Smooth muscle cell (in vitro differentiated cells): ENCODE measurements at regions not wholly inside any gene's neighbourhood (a gene's known extent, or its start where the extent isn't known, plus 50 kb on each side); places are given as distances from the start of the nearest gene placed in this dataset.

Source experiments
- DNase-seq: peaks from one replicate; lab custom pipeline; 2025; ENCODE audit not compliant: unreplicated experiment; lab: John Stamatoyannopoulos, UW
- H2AFZ ChIP-seq: fragments of 200-600 bp; sonication (generic); 2 replicates; pipeline ENCODE4 v1.6.0; 2016; ENCODE audit warnings: antibody characterized with exemption, low read depth, mild to moderate bottlenecking
- H3F3A ChIP-seq: fragments of 200-600 bp; sonication (generic); 2 replicates; pipeline ENCODE4 v1.6.0; 2017; ENCODE audit warnings: antibody characterized with exemption, low read depth
- H3K27ac ChIP-seq: fragments of 200-600 bp; sonication (generic); 2 replicates; pipeline ENCODE4 v1.5.1; 2016; ENCODE audit warnings: low read depth, mild to moderate bottlenecking
- H3K27me3 ChIP-seq: fragments of 200-600 bp; sonication (generic); 2 replicates; pipeline ENCODE4 v1.6.1; 2016; ENCODE audit warnings: low read depth, mild to moderate bottlenecking
- H3K36me3 ChIP-seq: fragments of 200-600 bp; sonication (generic); 2 replicates; pipeline ENCODE4 v1.5.1; 2016; ENCODE audit warnings: low read depth
- H3K4me1 ChIP-seq: fragments of 200-600 bp; sonication (generic); 2 replicates; pipeline ENCODE4 v1.5.1; 2016; ENCODE audit warnings: low read depth
- H3K4me2 ChIP-seq: fragments of 200-600 bp; sonication (generic); 2 replicates; pipeline ENCODE4 v1.6.0; 2016; ENCODE audit warnings: mild to moderate bottlenecking
- H3K4me3 ChIP-seq: fragments of 200-600 bp; sonication (generic); 2 replicates; pipeline ENCODE4 v1.5.1; 2016; ENCODE audit warnings: mild to moderate bottlenecking
- H3K79me2 ChIP-seq: fragments of 200-600 bp; sonication (generic); 2 replicates; pipeline ENCODE4 v1.6.0; 2016; ENCODE audit warnings: low read depth, mild to moderate bottlenecking
- H3K9ac ChIP-seq: fragments of 200-600 bp; sonication (generic); 2 replicates; pipeline ENCODE4 v1.6.0; 2016; ENCODE audit warnings: low read depth
- H3K9me3 ChIP-seq: fragments of 200-600 bp; sonication (generic); replicated peaks from 2 replicates; pipeline ENCODE4 v1.5.1; 2016; ENCODE audit warnings: low read depth
- H4K20me1 ChIP-seq: fragments of 200-600 bp; sonication (generic); 2 replicates; pipeline ENCODE4 v1.6.0; 2016; ENCODE audit warnings: low read depth
- WGBS: methylation state at CpG from one replicate; pipeline ENCODE4 v1.1.7; 2016; ENCODE audit warnings: low lambda C conversion rate; 5-methylcytosine and 5-hydroxymethylcytosine counted together
- TF ChIP-seq, protein P1 (sequence below): fragments of 200-600 bp; sonication (generic); IDR thresholded peaks from 2 replicates; pipeline ENCODE4 v1.5.1; 2017; ENCODE audit warnings: borderline replicate concordance, mild to moderate bottlenecking, antibody characterized with exemption; ENCODE audit not compliant: insufficient read depth, poor library complexity, severe bottlenecking

DNA sequence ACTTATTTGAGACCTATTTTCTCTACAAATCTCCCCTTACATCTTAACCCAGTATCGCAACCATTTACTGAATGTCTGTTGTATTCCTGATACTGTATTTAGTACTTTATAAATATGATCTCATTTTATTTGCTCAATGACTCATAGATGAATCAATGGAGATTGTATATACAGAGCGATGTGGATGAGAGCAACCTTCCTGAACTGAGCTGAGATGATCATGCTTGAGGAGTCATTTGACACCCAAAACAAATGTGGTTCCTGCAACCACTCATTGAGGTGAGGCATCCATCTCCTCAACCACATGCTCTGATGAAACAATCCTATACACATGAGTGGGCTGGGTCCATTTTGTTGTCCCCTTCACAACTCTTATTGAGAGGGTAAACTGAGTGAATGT is 250.0 kb downstream of the CDC14C start:
- H3K27me3 ChIP-seq, result no peaks in the 10 kb centered on the region
- H3K36me3 ChIP-seq, result no peaks in the 10 kb centered on the region
- no peaks in the 10 kb centered on the region for H3F3A ChIP-seq
- no peaks in the 10 kb centered on the region for H3K9me3 ChIP-seq
- no peak for DNase-seq
- H3K4me1 ChIP-seq, result no peaks in the 10 kb centered on the region
- H3K79me2 ChIP-seq, result no peaks in the 10 kb centered on the region
- H3K4me3 ChIP-seq, result no peak overlapping the region
- H3K4me2 ChIP-seq, result no peak overlapping the region
- WGBS, result 97% methylated on average over 2 of the region's 2 CpGs
- TF ChIP-seq, protein P1, sequence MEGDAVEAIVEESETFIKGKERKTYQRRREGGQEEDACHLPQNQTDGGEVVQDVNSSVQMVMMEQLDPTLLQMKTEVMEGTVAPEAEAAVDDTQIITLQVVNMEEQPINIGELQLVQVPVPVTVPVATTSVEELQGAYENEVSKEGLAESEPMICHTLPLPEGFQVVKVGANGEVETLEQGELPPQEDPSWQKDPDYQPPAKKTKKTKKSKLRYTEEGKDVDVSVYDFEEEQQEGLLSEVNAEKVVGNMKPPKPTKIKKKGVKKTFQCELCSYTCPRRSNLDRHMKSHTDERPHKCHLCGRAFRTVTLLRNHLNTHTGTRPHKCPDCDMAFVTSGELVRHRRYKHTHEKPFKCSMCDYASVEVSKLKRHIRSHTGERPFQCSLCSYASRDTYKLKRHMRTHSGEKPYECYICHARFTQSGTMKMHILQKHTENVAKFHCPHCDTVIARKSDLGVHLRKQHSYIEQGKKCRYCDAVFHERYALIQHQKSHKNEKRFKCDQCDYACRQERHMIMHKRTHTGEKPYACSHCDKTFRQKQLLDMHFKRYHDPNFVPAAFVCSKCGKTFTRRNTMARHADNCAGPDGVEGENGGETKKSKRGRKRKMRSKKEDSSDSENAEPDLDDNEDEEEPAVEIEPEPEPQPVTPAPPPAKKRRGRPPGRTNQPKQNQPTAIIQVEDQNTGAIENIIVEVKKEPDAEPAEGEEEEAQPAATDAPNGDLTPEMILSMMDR, result no peak
- no peak overlapping the region for H2AFZ ChIP-seq
- H3K9ac ChIP-seq, result no peak overlapping the region
- H4K20me1 ChIP-seq, result no peaks in the 10 kb centered on the region
- no peak overlapping the region for H3K27ac ChIP-seq

DNA sequence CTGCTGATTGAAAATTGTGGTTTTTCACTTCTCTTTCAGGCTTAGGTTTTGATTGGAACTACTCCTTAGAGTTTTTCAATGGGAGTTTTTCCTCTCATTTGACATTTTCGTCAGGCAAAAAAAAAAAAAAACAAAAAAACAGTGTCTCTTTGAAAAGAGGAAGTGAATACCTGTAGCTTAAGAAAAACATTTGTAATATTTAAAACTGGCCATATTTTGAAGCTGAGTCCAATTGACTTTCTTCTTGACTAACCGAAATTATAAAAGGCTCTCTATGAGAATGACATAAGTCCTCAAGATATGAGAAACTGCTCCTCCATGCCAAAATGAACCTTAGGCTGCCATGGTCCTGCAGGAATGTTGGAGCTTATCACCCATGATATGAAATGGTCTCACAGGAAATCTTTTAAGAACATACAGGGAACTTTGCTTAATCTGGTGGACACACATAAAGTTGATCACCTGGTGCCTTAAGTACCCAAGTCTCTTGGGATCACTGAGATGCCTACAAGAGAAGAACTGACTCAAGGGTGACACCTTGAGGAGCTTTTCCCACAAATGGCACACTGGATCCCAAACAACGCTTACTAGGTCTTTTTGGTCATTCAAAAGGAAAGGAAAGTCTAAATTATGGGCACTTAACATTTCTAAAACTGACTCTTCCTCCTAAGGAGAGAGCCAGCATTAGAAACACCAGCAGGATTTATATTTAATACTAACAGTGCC is 263.4 kb downstream of the CDC14C start:
- H3K9me3 ChIP-seq, result no peaks in the 10 kb centered on the region
- H2AFZ ChIP-seq, result no peak overlapping the region
- H3K9ac ChIP-seq, result no peak overlapping the region
- no peaks in the 10 kb centered on the region for H4K20me1 ChIP-seq
- TF ChIP-seq, protein P1, result no peak
- no peak overlapping the region for H3K4me3 ChIP-seq
- H3K27ac ChIP-seq, result no peak overlapping the region
- H3K79me2 ChIP-seq, result no peaks in the 10 kb centered on the region
- no peaks in the 10 kb centered on the region for H3F3A ChIP-seq
- no peaks in the 10 kb centered on the region for H3K36me3 ChIP-seq
- no peaks in the 10 kb centered on the region for H3K4me1 ChIP-seq
- DNase-seq, result no peak
- H3K27me3 ChIP-seq, result no peaks in the 10 kb centered on the region
- H3K4me2 ChIP-seq, result no peak overlapping the region
- WGBS, result 90% methylated on average over 3 of the region's 3 CpGs

DNA sequence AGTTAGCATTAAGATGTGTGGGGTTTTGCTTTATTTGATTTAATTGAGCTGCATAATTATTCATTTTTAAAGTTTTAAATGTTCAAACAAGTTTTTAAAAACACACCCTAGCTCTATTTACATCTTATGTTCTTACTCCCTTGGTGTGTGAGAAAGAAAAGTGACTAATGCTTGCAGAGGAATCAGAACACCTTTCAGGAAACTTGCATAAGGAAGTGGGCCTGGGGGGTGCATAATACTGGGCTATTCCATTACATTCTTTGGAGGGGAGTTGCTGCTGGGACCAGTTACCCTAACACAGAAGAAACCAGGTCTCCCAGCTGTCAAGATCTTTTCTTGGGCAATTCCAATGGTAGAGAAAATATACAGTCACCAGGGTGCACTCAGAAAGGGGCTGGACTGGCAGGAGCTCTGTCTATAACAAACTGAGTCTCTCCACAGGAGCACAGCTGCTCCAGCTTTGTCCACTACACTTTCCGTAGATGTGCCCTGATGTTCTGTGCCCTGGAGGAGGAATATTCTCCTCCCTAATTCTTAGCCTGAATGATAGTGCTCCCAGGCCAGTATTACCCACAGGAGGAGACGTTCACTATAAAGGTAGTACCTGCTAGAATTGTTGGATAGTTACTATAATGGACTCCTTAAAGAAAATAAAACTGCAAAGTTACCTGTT is 304.2 kb downstream of the CDC14C start:
- no peak overlapping the region for H3K27ac ChIP-seq
- no peak for DNase-seq
- no peak overlapping the region for H3K4me2 ChIP-seq
- no peaks in the 10 kb centered on the region for H3F3A ChIP-seq
- H3K9me3 ChIP-seq, result no peaks in the 10 kb centered on the region
- no peaks in the 10 kb centered on the region for H3K4me1 ChIP-seq
- no peaks in the 10 kb centered on the region for H3K36me3 ChIP-seq
- 67% methylated on average over 2 of the region's 2 CpGs for WGBS
- no peak overlapping the region for H3K9ac ChIP-seq
- no peaks in the 10 kb centered on the region for H3K79me2 ChIP-seq
- no peak overlapping the region for H2AFZ ChIP-seq
- H3K27me3 ChIP-seq, result no peaks in the 10 kb centered on the region
- TF ChIP-seq, protein P1, result no peak
- H4K20me1 ChIP-seq, result no peaks in the 10 kb centered on the region
- no peak overlapping the region for H3K4me3 ChIP-seq
